ENCODE measurements at regions not wholly inside any gene's neighbourhood (a gene's known extent, or its start where the extent isn't known, plus 50 kb on each side); places are given as distances from the start of the nearest gene placed in this dataset.

DNA sequence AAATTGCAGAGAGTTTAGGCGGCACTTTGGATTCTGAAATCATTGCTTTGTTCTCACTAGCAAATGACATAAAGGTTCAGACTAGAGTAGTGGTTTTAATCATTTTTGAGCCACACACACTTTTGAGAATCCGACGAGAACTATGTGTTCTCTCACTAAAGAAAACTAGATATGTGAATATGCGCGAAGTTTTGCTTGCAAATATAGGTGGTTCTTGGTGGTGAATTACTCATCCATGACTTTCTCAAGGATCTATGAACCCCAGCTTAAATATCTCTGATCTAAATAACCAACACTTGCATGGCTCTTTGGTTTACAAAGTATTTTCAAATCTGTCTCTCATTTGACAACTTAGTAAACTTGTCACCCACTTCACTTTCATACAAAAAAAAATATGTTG, 54.8 kb downstream of the NOG start:
- DNase-seq, result no peak

- DNase-seq, result no peak
Measured at GRCh38 chr17:56648806-56649205, 55.3 kb downstream of the NOG start.

DNA sequence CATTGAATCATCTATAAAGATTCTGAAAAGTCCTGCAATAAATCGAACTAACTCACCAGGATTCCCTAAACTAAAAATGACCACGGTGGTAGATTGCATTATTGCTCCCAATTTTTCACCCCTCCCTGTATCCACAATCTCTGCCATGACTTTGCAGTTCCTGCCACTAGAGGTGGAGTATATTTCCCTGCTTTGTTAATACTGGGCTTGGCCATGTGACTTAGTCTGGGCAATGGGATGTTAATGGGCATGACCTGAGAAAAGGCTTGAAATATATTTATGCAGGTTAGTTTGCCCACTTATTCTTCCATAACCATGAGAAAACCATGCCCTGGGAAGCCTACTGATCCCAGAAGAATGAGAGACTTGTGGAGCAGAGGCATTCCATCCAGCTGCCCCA, 59.1 kb downstream of the NOG start:
- DNase-seq, result no peak

- no peak for DNase-seq
Measured at GRCh38 chr17:56653877-56654276, 60.4 kb downstream of the NOG start.

DNA sequence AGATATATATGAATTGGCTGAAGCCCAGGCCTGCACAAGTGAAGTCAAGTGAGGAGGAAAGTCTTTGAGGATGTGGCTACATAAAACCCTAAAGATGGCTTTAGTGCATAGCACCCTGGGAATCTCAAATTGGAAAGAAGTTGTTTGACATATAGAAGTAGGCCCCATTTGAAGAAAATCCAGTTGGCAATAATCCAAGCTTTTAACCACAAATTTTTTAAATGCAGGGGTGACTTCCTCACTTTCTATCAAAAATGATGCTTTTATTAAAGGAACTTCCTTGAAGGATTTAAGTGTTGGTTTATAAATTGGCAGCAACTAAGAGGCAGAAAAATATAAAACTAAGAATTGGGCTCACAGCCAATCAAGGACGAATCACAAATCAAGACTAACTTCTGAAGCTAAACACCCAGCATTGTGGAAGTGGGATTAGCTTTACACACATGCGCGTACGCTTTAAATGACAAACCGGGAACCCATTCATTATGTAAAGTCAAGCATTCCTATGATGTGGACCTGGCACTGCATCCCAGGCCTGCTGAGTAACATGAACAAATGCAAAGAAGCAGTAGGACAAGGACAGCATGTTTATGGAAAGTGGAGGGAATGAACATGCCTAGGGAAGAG, 63.3 kb downstream of the NOG start:
- no peak for DNase-seq

DNA sequence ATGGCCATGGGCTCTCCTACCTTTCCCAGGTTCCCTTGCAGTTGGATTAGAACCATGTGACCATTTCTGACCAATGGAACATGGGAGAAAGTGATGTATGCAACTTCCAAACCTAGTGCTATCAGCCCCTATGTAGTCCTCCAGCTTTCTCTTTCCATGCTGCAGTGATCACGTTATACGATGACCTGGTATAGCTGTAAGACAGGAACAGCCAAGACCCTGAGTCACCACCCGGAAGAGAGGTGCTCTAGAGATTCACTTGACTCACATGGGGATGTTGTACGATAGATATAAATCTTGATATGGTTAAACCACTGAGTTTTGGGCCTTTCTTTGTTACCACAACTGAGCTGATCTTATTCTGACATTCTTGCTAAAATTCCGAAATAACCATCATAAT, 65.1 kb downstream of the NOG start:
- no peak for DNase-seq

GRCh38 chr17:56659622-56660021, 66.1 kb downstream of the NOG start:
- DNase-seq, result no peak

GRCh38 chr17:56661906-56662305, 68.4 kb downstream of the NOG start:
- DNase-seq, result no peak

GRCh38 chr17:56665864-56666263, 72.4 kb downstream of the NOG start:
- DNase-seq, result no peak

DNA sequence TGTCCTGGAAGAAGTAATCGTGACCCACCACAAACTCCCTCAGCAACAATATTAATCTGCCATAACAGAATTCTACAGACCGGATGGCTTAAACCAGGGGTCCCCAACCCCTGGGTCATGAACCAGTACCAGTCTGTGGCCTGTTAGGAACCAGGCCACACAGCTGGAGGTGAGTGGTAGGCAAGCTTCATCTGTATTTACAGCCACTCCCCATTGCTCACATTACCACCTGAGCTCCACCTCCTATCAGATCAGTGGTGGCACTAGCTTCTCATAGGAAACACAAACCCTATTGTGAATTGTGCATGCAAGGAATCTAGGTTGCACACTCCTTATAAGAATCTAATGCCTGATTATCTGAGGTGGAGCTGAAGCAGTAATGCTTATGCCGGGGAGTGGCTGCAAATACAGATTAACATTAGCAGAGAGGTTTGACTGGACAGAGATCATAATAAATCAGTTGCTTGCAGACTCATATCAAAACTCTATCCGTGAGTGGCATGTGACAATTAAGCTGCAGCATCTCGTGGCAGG, 74.5 kb downstream of the NOG start:
- no peak for DNase-seq

DNA sequence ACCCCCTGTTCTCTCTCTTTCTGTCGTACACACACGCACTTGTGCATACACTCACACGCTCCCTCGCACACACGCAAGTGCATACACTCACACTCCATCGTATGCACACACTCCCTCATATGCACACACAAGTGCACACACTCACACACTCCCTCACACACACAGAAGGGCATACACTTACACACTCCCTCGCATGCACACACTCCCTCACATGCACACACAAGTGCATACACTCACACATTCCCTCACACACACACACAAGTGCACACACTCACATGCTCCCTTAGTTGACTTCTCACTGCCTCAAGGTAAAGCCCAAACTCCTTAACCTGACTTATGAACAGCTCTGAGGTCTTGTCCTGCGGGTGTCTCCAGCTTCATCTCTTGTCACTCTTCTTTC, 78.7 kb downstream of the NOG start:
- DNase-seq, result no peak

DNA sequence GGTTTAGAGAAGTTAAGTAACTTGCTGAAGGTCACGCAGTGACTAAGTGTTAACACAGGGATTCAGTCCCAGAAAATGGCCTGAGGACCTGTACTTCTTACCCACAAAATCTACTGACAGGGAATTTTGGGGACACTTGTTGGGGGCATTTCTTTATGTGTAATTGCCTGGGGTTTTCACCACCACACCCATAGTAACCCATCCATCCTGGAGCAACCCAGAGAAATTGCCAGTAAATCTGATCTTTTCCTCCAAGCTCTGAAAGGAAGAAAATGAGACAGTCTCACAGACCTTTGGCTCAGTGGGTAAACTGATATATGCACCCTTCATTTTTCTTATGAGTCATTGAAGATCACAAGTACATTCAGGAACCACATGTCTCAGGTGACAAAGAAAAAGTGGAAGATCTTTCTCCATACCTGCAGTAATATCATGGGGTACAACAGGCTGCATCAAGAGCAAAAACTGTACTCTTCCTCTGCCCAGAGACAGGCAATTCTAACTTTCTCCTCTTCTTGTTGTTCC, 81.0 kb downstream of the NOG start:
- no peak for DNase-seq

DNA sequence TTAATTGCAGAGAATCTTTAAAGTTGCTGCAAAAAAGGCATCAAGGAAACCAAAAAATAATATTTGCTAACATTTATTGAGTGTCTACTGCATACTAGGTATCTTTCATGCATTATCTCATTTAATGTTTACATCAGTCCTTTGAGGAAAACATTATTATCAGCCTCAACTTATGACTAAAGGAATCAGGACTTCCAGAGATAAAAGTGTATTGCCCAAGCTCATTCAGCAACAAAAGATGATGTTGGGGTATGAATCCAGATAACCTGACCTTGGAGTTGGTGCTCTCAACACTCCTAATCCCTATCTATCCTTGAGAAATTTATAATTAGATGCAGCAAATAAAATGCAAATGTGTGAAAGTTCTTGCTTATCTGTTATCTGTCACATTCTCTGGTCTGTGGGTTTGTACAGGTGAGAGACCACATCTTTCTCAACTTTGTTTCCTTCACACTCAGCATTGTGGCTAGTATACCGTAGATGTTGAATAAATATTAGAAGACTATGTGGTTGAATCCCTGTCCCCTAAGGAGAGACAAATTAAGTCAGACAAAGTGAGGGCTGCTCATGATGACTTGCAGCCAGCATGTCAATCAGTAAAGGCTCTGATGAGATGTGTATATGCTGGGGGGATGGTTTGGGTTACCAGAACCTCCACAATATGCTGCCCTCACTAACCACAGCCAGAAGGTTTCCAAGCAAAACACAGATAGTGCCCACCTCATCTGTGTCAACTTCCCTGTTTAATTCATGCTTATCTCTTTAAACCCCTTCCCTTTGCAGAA, 82.6 kb downstream of the NOG start:
- no peak for DNase-seq

- DNase-seq, result no peak
Measured at GRCh38 chr17:56676810-56677209, 83.3 kb downstream of the NOG start.

DNA sequence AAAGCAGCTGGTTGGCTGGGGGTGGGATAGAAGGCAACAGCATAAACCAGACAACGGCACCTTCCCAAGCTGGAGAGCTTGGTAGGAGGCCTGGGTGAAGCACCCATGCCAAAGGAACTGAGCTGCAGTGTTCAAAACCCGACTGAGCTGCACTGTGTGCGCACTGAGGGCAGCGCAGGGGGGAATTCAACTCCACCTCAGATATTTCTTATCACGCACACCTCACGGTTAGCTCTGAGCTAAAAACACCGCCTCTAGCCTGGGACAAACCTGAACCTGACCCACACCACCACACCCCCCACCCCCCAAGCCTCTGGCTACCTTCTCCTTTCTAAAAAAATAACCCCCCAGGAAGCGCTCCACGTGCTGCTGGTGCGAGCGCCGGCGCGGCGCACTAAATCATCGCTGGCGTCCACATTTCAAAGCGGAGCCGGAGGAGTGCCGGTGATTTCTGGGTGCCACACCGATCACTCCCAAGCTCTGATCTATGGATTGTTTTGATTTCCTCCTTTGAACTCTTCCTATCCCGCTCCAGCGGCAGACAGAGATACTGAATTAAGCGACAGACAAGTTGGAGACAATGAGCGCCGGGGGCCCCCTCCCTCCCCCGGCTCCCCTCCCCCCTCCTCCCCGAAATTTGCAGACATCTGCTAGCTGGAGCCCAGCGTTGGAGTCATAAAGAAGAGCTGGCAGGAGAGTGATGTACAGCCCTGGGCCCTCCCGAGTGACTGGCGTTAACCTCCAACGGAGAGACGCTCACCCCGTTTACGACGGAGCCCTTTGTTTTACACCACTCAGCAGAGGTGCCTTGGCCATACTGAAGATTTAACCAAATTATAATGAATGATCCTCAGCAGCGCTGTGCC, 85.0 kb downstream of the NOG start:
- DNase-seq, result no peak

- no peak for DNase-seq
Measured at GRCh38 chr17:56679115-56679776, 85.7 kb downstream of the NOG start.

- no peak for DNase-seq
Measured at GRCh38 chr17:56679777-56680422, 86.4 kb downstream of the NOG start.

DNA sequence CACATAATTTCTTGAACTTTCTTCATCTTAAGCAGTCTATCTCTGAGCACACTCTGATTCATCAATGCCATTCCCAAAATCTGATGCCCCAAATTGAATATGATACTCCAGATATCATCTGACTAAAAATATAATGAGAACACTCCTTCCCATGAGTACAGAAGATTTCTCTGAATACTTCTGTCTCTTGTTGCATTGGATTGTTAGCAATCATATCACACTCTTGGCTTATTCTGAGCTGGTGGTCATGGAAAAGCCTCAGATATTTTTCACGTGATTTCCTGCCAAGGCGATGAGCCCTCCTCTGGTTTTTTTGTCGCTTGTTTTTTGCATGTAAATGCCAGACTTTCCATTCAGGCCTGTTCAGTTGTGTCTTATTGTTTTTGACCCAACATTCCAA, 87.2 kb downstream of the NOG start:
- DNase-seq, result no peak

DNA sequence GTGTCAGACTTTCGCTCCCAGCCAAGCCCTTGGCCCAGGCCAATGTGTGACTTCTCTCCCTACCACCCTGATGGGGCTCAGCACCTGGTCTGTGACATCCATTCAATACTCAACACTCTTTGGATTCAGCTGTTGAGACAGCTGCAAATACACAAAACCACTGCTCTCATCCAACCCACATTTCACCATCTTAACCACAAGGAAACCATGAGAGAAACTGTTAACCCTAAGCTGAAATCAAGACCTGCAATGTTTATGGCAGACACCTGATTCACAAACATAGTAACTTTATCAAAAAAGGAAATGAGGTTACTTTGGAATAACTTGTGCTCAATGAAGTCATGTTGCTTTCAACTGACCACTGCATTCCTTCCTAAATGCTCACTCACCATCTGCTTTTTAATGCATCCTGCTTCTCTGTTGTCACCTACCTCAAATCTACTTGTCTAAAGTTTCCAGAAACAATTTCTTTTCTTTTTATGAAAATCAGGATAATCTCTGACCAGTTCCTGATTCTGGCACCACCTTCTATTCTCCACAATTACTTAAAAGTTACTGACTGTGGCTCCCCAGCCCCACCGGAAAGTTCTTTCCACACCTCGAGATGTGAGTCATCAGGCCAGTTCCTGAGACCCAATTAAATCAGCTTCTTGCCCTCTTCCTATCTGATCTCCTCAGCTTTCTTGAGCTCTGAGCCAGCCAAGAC, 88.2 kb downstream of the NOG start:
- DNase-seq, result no peak

DNA sequence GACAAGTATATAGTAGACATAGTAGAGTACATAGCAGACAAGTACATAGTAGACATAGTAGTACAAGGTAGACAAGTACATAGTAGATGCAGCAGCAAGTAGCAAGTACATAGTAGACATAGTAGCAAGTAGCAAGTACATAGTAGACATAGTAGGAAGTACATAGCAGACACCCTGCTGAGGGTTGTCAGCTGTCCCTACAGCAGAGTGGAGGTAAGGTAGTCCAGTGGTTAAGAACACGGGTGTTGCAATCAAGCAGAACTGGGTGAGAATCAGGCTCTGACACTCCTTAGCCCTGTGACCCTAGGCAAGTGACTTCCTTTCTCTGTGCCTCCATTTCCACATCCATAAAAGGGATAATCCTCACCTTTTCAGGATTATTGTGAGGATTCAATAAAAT, 94.7 kb downstream of the NOG start:
- DNase-seq, result no peak

GRCh38 chr17:56690441-56691291, 97.2 kb downstream of the NOG start:
- no peak for DNase-seq

Data from activated CD8-positive, alpha-beta memory T cell treated with anti-CD3 and anti-CD28 coated beads, Interleukin-2, amount 50 U/mL, for 48 hours (primary cell).